Ovary (tissue), 7 donors: ENCODE measurements at regions not wholly inside any gene's neighbourhood (a gene's known extent, or its start where the extent isn't known, plus 50 kb on each side); places are given as distances from the start of the nearest gene placed in this dataset.

ENCODE experiments used
- DNase-seq, 5 donors: peaks; one replicate each; pipeline ENCODE4 v3.0.0-alpha.2; 2019 to 2020
- H3K27ac ChIP-seq, 2 donors: fragments of 200-600 bp; one replicate each; pipeline versions ENCODE4 v1.5.1 to v1.8.0; 2019 to 2022
- H3K27me3 ChIP-seq: fragments of 200-600 bp; one replicate; pipeline ENCODE4 v1.8.0; 2022
- H3K36me3 ChIP-seq: fragments of 200-600 bp; sonication (generic); one replicate; pipeline ENCODE4 v1.5.1; 2019
- H3K4me1 ChIP-seq: one replicate; pipeline ENCODE4 v1.8.1; 2013; ENCODE audit warnings: mild to moderate bottlenecking, moderate library complexity; ENCODE audit not compliant: insufficient read depth
- H3K4me3 ChIP-seq: fragments of 200-600 bp; sonication (generic); one replicate; pipeline ENCODE4 v1.5.1; 2017
- H3K9me3 ChIP-seq, 2 donors: fragments of 200-600 bp in 1 of 2; sonication (generic) in 1 of 2; one replicate each; pipeline versions ENCODE4 v1.5.1 to v1.8.1; 2013 to 2019; ENCODE audit warnings: mild to moderate bottlenecking in 1 of 2, moderate library complexity in 1 of 2
- CTCF ChIP-seq, 3 donors: fragments of 450-650 bp in 2 of 3; fragments of 200-600 bp in 1 of 3; IDR thresholded peaks; one replicate each; pipeline versions ENCODE4 v1.5.1 to v1.8.0; 2016 to 2022; ENCODE audit warnings: antibody characterized with exemption in 3 of 3, mild to moderate bottlenecking in 1 of 3
- EP300 ChIP-seq: sonication (generic); formaldehyde crosslinking; IDR thresholded peaks from one replicate; pipeline ENCODE4 v1.6.1; 2017; ENCODE audit warnings: antibody characterized with exemption
- POLR2A ChIP-seq: fragments of 450-650 bp; IDR thresholded peaks from one replicate; pipeline ENCODE4 v1.6.1; 2017; ENCODE audit warnings: antibody characterized with exemption, mild to moderate bottlenecking, moderate library complexity
- WGBS, 3 donors: extraction: QIAGEN DNeasy Blood & Tissue Kit in 1 of 3; methylation state at CpG; one replicate each; pipeline versions ENCODE4 v1.1.5 to v1.1.7; 2013 to 2017; 5-methylcytosine and 5-hydroxymethylcytosine counted together
- intact Hi-C, 4 donors: fragments of 100-400 bp; cut with DNase I; formaldehyde crosslinking; loops; one replicate each; pipeline versions ENCODE4 v1.11.0 to v1.15.1; 2022 to 2023
- donor health status: DM: no; HTN: no; CAD: no; lungs with moderate emphysema.
- donor health status: DM: no; HTN: no; CAD: no.
- donor health status: Bipolar disorder and iron deficiency.
- donor health status: DM: no; HTN: no; CAD: no.
- donor health status: DM: yes; HTN: yes; CAD: no.

GRCh38 chr2:187129306-187129705 is 280.3 kb upstream of the ZSWIM2 start:
- intact Hi-C loops, result no loop called here
- H3K27ac ChIP-seq, result no peak overlapping the region
- H3K9me3 ChIP-seq, result no peaks in the 10 kb centered on the region
- no peaks in the 10 kb centered on the region for H3K36me3 ChIP-seq
- H3K4me1 ChIP-seq, result no peaks in the 10 kb centered on the region
- H3K4me3 ChIP-seq, result no peak overlapping the region
- no peak for DNase-seq
- no peaks in the 10 kb centered on the region for H3K27me3 ChIP-seq
- TF ChIP-seq EP300 (no peak), CTCF (IDR thresholded peaks at IDR 0.05) (no peak), POLR2A (no peak)

GRCh38 chr2:187126247-187127005 is 277.5 kb upstream of the ZSWIM2 start:
- H3K4me1 ChIP-seq, result no peaks in the 10 kb centered on the region
- TF ChIP-seq EP300 (no peak), POLR2A (no peak), CTCF (IDR thresholded peaks at IDR 0.05) (no peak)
- H3K27me3 ChIP-seq, result no peaks in the 10 kb centered on the region
- 74 to 76% (median 75%) methylated on average over 5 of the region's 5 CpGs for WGBS, 3 donors
- no peaks in the 10 kb centered on the region for H3K9me3 ChIP-seq
- no peak for DNase-seq
- intact Hi-C loops, result no loop called here
- no peak overlapping the region for H3K4me3 ChIP-seq
- H3K27ac ChIP-seq, result no peak overlapping the region
- H3K36me3 ChIP-seq, result no peaks in the 10 kb centered on the region

- H3K4me1 ChIP-seq, result no peaks in the 10 kb centered on the region
- H3K9me3 ChIP-seq, result no peaks in the 10 kb centered on the region
- H3K36me3 ChIP-seq, result no peaks in the 10 kb centered on the region
- TF ChIP-seq EP300, result no peak
- TF ChIP-seq POLR2A, result no peak
- no peak for TF ChIP-seq CTCF (IDR thresholded peaks at IDR 0.05)
- no peak overlapping the region for H3K4me3 ChIP-seq
- H3K27me3 ChIP-seq, result no peaks in the 10 kb centered on the region
- DNase-seq, result no peak
- H3K27ac ChIP-seq, result no peak overlapping the region
- intact Hi-C loops, result no loop called here
These were observed 276.3 kb upstream of the ZSWIM2 start for GRCh38 chr2:187125318-187125717.

GRCh38 chr2:187124529-187124928 is 275.6 kb upstream of the ZSWIM2 start:
- WGBS, 3 donors, result 63 to 87% (median 84%) methylated on average over 3 of the region's 3 CpGs
- H3K4me3 ChIP-seq, result no peak overlapping the region
- H3K9me3 ChIP-seq, result no peaks in the 10 kb centered on the region
- intact Hi-C loops, result no loop called here
- H3K27ac ChIP-seq, result no peak overlapping the region
- H3K36me3 ChIP-seq, result no peaks in the 10 kb centered on the region
- no peaks in the 10 kb centered on the region for H3K27me3 ChIP-seq
- no peak for DNase-seq
- no peaks in the 10 kb centered on the region for H3K4me1 ChIP-seq
- TF ChIP-seq CTCF (IDR thresholded peaks at IDR 0.05) (no peak), EP300 (no peak)
